HepG2 (cell line): ENCODE measurements at regions not wholly inside any gene's neighbourhood (a gene's known extent, or its start where the extent isn't known, plus 50 kb on each side); places are given as distances from the start of the nearest gene placed in this dataset.

Experiments
- CEBPG ChIP-seq: IDR thresholded peaks from 2 replicates; pipeline ENCODE4 v1.6.1; 2016
- GATA4 ChIP-seq: sonication (generic); IDR thresholded peaks from 2 replicates; pipeline ENCODE4 v1.6.1; 2016; ENCODE audit warnings: antibody characterized with exemption, low read depth, borderline replicate concordance
- MAFF ChIP-seq: IDR thresholded peaks from 2 replicates; pipeline ENCODE4 v1.6.1; 2011; ENCODE audit warnings: low read depth, low read length, improper control_type of control experiment
- NCOR1 ChIP-seq: fragments of 200-600 bp; sonication (generic); IDR thresholded peaks from 2 replicates; pipeline ENCODE4 v1.7.0; 2017; ENCODE audit warnings: antibody characterized with exemption, low read length, borderline replicate concordance
- RAD21 ChIP-seq: fragments of 450-650 bp; formaldehyde crosslinking; IDR thresholded peaks from 2 replicates; pipeline ENCODE4 v1.5.0; 2020; ENCODE audit warnings: mild to moderate bottlenecking
- SATB2 ChIP-seq: sonication (generic); formaldehyde crosslinking; IDR thresholded peaks from 2 replicates; pipeline ENCODE4 v1.5.0; 2020; ENCODE audit warnings: missing genetic modification reagents
- STAG1 ChIP-seq: sonication (generic); formaldehyde crosslinking; IDR thresholded peaks from 2 replicates; pipeline ENCODE4 v1.4.0; 2020; ENCODE audit warnings: missing genetic modification reagents
- TCF7 ChIP-seq: sonication (generic); IDR thresholded peaks from 2 replicates; pipeline ENCODE4 v1.6.1; 2016; ENCODE audit warnings: antibody characterized with exemption, low read depth
- WIZ ChIP-seq: sonication (generic); formaldehyde crosslinking; IDR thresholded peaks from 2 replicates; pipeline ENCODE4 v1.5.1; 2020; ENCODE audit warnings: mild to moderate bottlenecking, missing genetic modification reagents
- ZMYM4 ChIP-seq: sonication (generic); formaldehyde crosslinking; IDR thresholded peaks from 2 replicates; pipeline ENCODE4 v1.8.1; 2023; ENCODE audit warnings: mild to moderate bottlenecking, missing genetic modification reagents
- ZNF143 ChIP-seq: sonication (generic); formaldehyde crosslinking; IDR thresholded peaks from 2 replicates; pipeline ENCODE4 v1.4.0; 2020; ENCODE audit warnings: missing genetic modification reagents
- ZNF562 ChIP-seq: sonication (generic); formaldehyde crosslinking; IDR thresholded peaks from 2 replicates; pipeline ENCODE4 v1.8.0; 2022; ENCODE audit warnings: missing genetic modification reagents, borderline replicate concordance
- TF ChIP-seq, protein P1 (sequence below), 2 experiments: sonication (generic) in 1 of 2; formaldehyde crosslinking in 1 of 2; IDR thresholded peaks; 2 replicates each; pipeline versions ENCODE4 v1.6.1 to v1.9.0; 2014 to 2022; ENCODE audit warnings: antibody characterized with exemption in 1 of 2, borderline replicate concordance in 1 of 2, inconsistent platforms in 1 of 2, low read depth in 1 of 2, missing genetic modification reagents in 1 of 2
- TF ChIP-seq, protein P2 (sequence below): sonication (generic); formaldehyde crosslinking; IDR thresholded peaks from 2 replicates; pipeline ENCODE4 v1.5.0; 2020; ENCODE audit warnings: mild to moderate bottlenecking, missing genetic modification reagents, borderline replicate concordance
- TF ChIP-seq, protein P3 (sequence below): sonication (generic); formaldehyde crosslinking; IDR thresholded peaks from 2 replicates; pipeline ENCODE4 v1.4.0; 2020; ENCODE audit warnings: missing genetic modification reagents

DNA sequence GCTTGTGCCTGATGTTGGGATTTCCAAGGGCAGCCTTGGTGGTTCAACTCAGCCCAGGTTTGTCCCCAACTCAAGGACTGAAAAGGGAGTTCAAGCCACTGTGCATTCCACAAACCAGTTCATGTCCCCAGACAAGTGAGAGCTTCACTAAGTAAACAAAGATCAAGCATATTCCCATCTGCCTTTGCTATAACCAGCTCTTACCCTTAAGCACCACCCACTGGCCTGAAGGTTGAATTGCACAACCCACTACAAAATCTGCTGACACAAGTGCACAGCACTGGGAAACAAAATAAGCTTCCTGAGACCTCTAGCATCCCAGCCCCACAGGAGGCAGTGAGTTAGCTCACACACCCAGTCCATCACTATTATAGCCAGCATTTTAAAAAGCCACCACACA, 516.7 kb downstream of the NR4A2 start (continued):
- TF ChIP-seq, protein P1, sequence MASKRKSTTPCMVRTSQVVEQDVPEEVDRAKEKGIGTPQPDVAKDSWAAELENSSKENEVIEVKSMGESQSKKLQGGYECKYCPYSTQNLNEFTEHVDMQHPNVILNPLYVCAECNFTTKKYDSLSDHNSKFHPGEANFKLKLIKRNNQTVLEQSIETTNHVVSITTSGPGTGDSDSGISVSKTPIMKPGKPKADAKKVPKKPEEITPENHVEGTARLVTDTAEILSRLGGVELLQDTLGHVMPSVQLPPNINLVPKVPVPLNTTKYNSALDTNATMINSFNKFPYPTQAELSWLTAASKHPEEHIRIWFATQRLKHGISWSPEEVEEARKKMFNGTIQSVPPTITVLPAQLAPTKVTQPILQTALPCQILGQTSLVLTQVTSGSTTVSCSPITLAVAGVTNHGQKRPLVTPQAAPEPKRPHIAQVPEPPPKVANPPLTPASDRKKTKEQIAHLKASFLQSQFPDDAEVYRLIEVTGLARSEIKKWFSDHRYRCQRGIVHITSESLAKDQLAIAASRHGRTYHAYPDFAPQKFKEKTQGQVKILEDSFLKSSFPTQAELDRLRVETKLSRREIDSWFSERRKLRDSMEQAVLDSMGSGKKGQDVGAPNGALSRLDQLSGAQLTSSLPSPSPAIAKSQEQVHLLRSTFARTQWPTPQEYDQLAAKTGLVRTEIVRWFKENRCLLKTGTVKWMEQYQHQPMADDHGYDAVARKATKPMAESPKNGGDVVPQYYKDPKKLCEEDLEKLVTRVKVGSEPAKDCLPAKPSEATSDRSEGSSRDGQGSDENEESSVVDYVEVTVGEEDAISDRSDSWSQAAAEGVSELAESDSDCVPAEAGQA (IDR thresholded peaks at IDR 0.05; ENCODE audit: low read depth) = no peak
- TF ChIP-seq, protein P1 (CRISPR knock-in tag; IDR thresholded peaks at IDR 0.05; ENCODE audit: borderline replicate concordance) = no peak
- TF ChIP-seq, protein P2, sequence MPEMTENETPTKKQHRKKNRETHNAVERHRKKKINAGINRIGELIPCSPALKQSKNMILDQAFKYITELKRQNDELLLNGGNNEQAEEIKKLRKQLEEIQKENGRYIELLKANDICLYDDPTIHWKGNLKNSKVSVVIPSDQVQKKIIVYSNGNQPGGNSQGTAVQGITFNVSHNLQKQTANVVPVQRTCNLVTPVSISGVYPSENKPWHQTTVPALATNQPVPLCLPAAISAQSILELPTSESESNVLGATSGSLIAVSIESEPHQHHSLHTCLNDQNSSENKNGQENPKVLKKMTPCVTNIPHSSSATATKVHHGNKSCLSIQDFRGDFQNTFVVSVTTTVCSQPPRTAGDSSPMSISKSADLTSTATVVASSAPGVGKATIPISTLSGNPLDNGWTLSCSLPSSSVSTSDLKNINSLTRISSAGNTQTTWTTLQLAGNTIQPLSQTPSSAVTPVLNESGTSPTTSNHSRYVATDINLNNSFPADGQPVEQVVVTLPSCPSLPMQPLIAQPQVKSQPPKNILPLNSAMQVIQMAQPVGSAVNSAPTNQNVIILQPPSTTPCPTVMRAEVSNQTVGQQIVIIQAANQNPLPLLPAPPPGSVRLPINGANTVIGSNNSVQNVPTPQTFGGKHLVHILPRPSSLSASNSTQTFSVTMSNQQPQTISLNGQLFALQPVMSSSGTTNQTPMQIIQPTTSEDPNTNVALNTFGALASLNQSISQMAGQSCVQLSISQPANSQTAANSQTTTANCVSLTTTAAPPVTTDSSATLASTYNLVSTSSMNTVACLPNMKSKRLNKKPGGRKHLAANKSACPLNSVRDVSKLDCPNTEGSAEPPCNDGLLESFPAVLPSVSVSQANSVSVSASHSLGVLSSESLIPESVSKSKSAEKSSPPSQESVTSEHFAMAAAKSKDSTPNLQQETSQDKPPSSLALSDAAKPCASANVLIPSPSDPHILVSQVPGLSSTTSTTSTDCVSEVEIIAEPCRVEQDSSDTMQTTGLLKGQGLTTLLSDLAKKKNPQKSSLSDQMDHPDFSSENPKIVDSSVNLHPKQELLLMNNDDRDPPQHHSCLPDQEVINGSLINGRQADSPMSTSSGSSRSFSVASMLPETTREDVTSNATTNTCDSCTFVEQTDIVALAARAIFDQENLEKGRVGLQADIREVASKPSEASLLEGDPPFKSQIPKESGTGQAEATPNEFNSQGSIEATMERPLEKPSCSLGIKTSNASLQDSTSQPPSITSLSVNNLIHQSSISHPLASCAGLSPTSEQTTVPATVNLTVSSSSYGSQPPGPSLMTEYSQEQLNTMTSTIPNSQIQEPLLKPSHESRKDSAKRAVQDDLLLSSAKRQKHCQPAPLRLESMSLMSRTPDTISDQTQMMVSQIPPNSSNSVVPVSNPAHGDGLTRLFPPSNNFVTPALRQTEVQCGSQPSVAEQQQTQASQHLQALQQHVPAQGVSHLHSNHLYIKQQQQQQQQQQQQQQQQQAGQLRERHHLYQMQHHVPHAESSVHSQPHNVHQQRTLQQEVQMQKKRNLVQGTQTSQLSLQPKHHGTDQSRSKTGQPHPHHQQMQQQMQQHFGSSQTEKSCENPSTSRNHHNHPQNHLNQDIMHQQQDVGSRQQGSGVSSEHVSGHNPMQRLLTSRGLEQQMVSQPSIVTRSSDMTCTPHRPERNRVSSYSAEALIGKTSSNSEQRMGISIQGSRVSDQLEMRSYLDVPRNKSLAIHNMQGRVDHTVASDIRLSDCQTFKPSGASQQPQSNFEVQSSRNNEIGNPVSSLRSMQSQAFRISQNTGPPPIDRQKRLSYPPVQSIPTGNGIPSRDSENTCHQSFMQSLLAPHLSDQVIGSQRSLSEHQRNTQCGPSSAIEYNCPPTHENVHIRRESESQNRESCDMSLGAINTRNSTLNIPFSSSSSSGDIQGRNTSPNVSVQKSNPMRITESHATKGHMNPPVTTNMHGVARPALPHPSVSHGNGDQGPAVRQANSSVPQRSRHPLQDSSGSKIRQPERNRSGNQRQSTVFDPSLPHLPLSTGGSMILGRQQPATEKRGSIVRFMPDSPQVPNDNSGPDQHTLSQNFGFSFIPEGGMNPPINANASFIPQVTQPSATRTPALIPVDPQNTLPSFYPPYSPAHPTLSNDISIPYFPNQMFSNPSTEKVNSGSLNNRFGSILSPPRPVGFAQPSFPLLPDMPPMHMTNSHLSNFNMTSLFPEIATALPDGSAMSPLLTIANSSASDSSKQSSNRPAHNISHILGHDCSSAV (CRISPR knock-in tag) = no peak
- TF ChIP-seq CEBPG (CRISPR knock-in tag) (peak; percentile 51), STAG1 (CRISPR knock-in tag) (peak; percentile 59), ZMYM4 (CRISPR knock-in tag) (peak; percentile 26; the same call in 1 of the 2 replicates), WIZ (CRISPR knock-in tag) (no peak), RAD21 (CRISPR knock-in tag) (peak; percentile 39), NCOR1 (no peak), ZNF143 (CRISPR knock-in tag) (peak; percentile 51), TCF7 (no peak), ZNF562 (CRISPR knock-in tag) (no peak), SATB2 (no peak), MAFF (peak; percentile 82), GATA4 (no peak)
- TF ChIP-seq, protein P3, sequence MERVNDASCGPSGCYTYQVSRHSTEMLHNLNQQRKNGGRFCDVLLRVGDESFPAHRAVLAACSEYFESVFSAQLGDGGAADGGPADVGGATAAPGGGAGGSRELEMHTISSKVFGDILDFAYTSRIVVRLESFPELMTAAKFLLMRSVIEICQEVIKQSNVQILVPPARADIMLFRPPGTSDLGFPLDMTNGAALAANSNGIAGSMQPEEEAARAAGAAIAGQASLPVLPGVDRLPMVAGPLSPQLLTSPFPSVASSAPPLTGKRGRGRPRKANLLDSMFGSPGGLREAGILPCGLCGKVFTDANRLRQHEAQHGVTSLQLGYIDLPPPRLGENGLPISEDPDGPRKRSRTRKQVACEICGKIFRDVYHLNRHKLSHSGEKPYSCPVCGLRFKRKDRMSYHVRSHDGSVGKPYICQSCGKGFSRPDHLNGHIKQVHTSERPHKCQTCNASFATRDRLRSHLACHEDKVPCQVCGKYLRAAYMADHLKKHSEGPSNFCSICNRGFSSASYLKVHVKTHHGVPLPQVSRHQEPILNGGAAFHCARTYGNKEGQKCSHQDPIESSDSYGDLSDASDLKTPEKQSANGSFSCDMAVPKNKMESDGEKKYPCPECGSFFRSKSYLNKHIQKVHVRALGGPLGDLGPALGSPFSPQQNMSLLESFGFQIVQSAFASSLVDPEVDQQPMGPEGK (CRISPR knock-in tag) = no peak
